Astrocyte of the cerebellum (primary cell): ENCODE measurements at regions not wholly inside any gene's neighbourhood (a gene's known extent, or its start where the extent isn't known, plus 50 kb on each side); places are given as distances from the start of the nearest gene placed in this dataset.
"Not testable (repeated sequence)": the region's sequence is repeated elsewhere in the genome, so short reads cannot be mapped to it uniquely, and the experiment has no call there.

Experiments used
- DNase-seq: peaks from one replicate; pipeline ENCODE4 v3.0.0-alpha.2; 2011; ENCODE audit warnings: low read depth
- H3K4me3 ChIP-seq: 2 replicates; pipeline ENCODE4 v1.5.1; 2011; ENCODE audit warnings: mild to moderate bottlenecking, low read depth, low read length, moderate library complexity
- CTCF ChIP-seq: IDR thresholded peaks from 2 replicates; pipeline ENCODE4 v1.5.1; 2012; ENCODE audit warnings: low read length, low read depth, moderate library complexity, mild to moderate bottlenecking; ENCODE audit errors: missing control alignments
- in situ Hi-C: cut with HindIII; loops from 2 replicates; pipeline ENCODE4 v1.10.0; 2017; ENCODE audit warnings: low sequenced_read_pairs

- no peak for DNase-seq
- TF ChIP-seq CTCF = no peak
- in situ Hi-C loops = no loop called here
- H3K4me3 ChIP-seq = no peak overlapping the region
Measured at GRCh38 chr15:44836094-44836493, 99.8 kb downstream of the TRIM69 start.

GRCh38 chr15:44838929-44839328 lies 102.6 kb downstream of the TRIM69 start:
- in situ Hi-C loops, H3K4me3 ChIP-seq: not testable (repeated sequence)
- DNase-seq = peak; percentile 60

- DNase-seq, in situ Hi-C loops, H3K4me3 ChIP-seq: not testable (repeated sequence)
Measured at GRCh38 chr15:44841762-44842161, 105.4 kb downstream of the TRIM69 start.

GRCh38 chr15:44842883-44843282 lies 106.6 kb downstream of the TRIM69 start:
- DNase-seq, H3K4me3 ChIP-seq, in situ Hi-C loops: not testable (repeated sequence)

GRCh38 chr15:44844936-44845335 lies 108.6 kb downstream of the TRIM69 start:
- H3K4me3 ChIP-seq, in situ Hi-C loops, DNase-seq: not testable (repeated sequence)

- H3K4me3 ChIP-seq, DNase-seq, in situ Hi-C loops: not testable (repeated sequence)
Measured at GRCh38 chr15:44846156-44846555, 109.8 kb downstream of the TRIM69 start.

GRCh38 chr15:44847555-44847954 lies 108.9 kb upstream of the TERB2 start:
- in situ Hi-C loops, H3K4me3 ChIP-seq, DNase-seq: not testable (repeated sequence)

- DNase-seq, in situ Hi-C loops, H3K4me3 ChIP-seq: not testable (repeated sequence)
Measured at GRCh38 chr15:44848859-44849258, 107.6 kb upstream of the TERB2 start.

GRCh38 chr15:44849701-44850403 lies 106.6 kb upstream of the TERB2 start:
- DNase-seq, in situ Hi-C loops, H3K4me3 ChIP-seq: not testable (repeated sequence)

- in situ Hi-C loops, H3K4me3 ChIP-seq, DNase-seq: not testable (repeated sequence)
- peak; percentile 87 for TF ChIP-seq CTCF
Measured at GRCh38 chr15:44853304-44853950, 103.1 kb upstream of the TERB2 start.

- in situ Hi-C loops, DNase-seq: not testable (repeated sequence)
Measured at GRCh38 chr15:44854696-44855095, 101.8 kb upstream of the TERB2 start.

GRCh38 chr15:44856284-44856683 lies 100.2 kb upstream of the TERB2 start:
- H3K4me3 ChIP-seq, in situ Hi-C loops, DNase-seq: not testable (repeated sequence)

More at GRCh38 chr15:44854696-44855095, 101.8 kb upstream of the TERB2 start:
- H3K4me3 ChIP-seq = not testable (repeated sequence)

- DNase-seq, in situ Hi-C loops, H3K4me3 ChIP-seq: not testable (repeated sequence)
Measured at GRCh38 chr15:44857164-44857710, 99.2 kb upstream of the TERB2 start.

GRCh38 chr15:44859088-44859487 lies 97.4 kb upstream of the TERB2 start:
- DNase-seq, in situ Hi-C loops, H3K4me3 ChIP-seq: not testable (repeated sequence)

GRCh38 chr15:44860168-44860567 lies 96.3 kb upstream of the TERB2 start:
- DNase-seq, in situ Hi-C loops, H3K4me3 ChIP-seq: not testable (repeated sequence)
